22Rv1 (cell line): ENCODE measurements at regions not wholly inside any gene's neighbourhood (a gene's known extent, or its start where the extent isn't known, plus 50 kb on each side); places are given as distances from the start of the nearest gene placed in this dataset.

Experiments
- H3K27ac ChIP-seq: fragments of 450-650 bp; 2 replicates; pipeline ENCODE4 v1.5.1; 2017
- ZFX ChIP-seq: fragments of 450-650 bp; IDR thresholded peaks from 2 replicates; pipeline ENCODE4 v1.6.1; 2017; ENCODE audit warnings: antibody characterized with exemption, borderline replicate concordance
- TF ChIP-seq, protein P1 (sequence below): fragments of 450-650 bp; IDR thresholded peaks from 2 replicates; pipeline ENCODE4 v1.5.1; 2017; ENCODE audit warnings: mild to moderate bottlenecking

GRCh38 chr6:105814745-105815536, 271.2 kb upstream of the PRDM1 start:
- TF ChIP-seq ZFX, result no peak
- TF ChIP-seq, protein P1, sequence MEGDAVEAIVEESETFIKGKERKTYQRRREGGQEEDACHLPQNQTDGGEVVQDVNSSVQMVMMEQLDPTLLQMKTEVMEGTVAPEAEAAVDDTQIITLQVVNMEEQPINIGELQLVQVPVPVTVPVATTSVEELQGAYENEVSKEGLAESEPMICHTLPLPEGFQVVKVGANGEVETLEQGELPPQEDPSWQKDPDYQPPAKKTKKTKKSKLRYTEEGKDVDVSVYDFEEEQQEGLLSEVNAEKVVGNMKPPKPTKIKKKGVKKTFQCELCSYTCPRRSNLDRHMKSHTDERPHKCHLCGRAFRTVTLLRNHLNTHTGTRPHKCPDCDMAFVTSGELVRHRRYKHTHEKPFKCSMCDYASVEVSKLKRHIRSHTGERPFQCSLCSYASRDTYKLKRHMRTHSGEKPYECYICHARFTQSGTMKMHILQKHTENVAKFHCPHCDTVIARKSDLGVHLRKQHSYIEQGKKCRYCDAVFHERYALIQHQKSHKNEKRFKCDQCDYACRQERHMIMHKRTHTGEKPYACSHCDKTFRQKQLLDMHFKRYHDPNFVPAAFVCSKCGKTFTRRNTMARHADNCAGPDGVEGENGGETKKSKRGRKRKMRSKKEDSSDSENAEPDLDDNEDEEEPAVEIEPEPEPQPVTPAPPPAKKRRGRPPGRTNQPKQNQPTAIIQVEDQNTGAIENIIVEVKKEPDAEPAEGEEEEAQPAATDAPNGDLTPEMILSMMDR, result no peak
- no peak overlapping the region for H3K27ac ChIP-seq

DNA sequence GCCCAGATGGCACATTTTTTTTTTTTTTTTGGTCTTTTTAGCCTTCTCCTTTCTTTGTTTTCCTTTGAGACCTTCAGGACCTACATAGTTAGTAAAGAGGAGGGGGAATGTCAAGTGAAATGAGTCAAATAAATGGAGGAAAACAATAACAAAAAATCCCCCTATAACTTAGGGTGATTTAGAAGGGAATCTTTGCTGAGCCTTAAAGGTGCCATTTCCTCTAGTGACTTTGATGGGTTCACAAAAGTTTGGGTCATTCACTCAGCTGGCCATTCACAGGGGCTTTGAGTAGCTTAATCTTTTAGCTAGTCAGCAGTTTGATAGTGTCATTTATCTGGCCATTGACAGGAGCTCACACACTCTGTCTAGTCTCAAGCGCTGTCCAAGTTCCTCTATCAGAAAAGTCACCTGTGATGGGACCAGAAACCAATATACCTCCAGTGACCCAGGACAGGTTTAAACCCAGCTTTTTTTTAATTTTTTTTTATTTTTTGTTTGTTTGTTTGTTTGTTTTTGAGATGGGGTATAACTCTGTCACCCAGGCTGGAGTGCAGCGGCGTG, 275.1 kb upstream of the PRDM1 start:
- H3K27ac ChIP-seq, result no peak overlapping the region
- TF ChIP-seq ZFX, result no peak
- TF ChIP-seq, protein P1, result no peak

DNA sequence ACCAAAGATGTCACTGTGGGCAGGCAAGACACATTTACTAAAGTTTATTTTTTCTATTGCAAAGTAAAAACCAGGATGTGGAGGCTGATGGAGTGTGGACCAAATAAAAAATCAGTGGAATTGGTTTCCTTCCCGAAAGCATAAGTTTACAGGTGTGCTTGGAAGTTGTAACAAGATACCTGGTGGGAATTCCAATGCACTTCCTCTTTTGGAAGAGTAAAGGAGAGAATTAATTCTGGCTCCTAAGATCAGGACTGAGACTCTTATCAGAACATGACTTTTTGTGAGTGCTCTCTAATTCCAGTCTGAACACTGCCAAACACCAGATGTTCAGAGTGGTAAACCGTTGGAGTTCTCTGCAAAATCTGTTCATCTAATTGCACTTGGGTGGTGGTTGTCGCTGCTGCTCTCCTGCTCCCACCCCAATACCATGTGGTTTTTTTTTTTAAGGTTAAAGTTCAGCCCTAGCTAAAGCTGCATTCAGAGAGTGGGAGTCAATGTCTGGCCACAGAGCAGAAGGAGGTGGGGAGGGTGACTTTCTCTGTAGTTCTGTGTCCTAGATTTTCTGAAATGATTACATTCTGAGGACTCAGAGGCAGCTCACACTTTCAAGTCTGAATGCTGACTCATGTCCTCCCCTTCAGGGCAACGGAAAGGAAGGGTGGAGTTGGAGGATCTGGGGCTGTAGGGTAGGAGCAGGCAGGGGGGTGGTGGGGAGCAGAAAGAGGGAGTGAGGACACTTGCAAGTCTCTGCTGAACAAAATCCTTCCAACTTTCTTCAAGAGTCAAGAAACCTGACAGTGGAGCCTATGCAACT, 275.8 kb upstream of the PRDM1 start:
- H3K27ac ChIP-seq, result no peak overlapping the region
- TF ChIP-seq, protein P1, result no peak
- no peak for TF ChIP-seq ZFX

GRCh38 chr6:105808571-105808970, 277.6 kb upstream of the PRDM1 start:
- H3K27ac ChIP-seq, result no peak overlapping the region
- TF ChIP-seq, protein P1, result no peak
- no peak for TF ChIP-seq ZFX

- no peak overlapping the region for H3K27ac ChIP-seq
- TF ChIP-seq ZFX, result no peak
- TF ChIP-seq, protein P1, result no peak
Measured at GRCh38 chr6:105807905-105808304, 278.2 kb upstream of the PRDM1 start.

GRCh38 chr6:105806486-105806920, 279.6 kb upstream of the PRDM1 start:
- no peak overlapping the region for H3K27ac ChIP-seq
- TF ChIP-seq ZFX, result no peak
- TF ChIP-seq, protein P1, result no peak

- TF ChIP-seq, protein P1, result no peak
- no peak for TF ChIP-seq ZFX
- no peak overlapping the region for H3K27ac ChIP-seq
Measured at GRCh38 chr6:105805501-105806023, 280.6 kb upstream of the PRDM1 start.
